WI38 (cell line): ENCODE measurements at regions not wholly inside any gene's neighbourhood (a gene's known extent, or its start where the extent isn't known, plus 50 kb on each side); places are given as distances from the start of the nearest gene placed in this dataset.
"Not testable (repeated sequence)": the region's sequence is repeated elsewhere in the genome, so short reads cannot be mapped to it uniquely, and the experiment has no call there.

Experiments
- H3K4me3 ChIP-seq: 2 replicates; pipeline ENCODE4 v1.5.1; 2011; ENCODE audit warnings: low read depth, mild to moderate bottlenecking, control low read depth, low read length
- TF ChIP-seq, protein P1 (sequence below): IDR thresholded peaks from 2 replicates; pipeline ENCODE4 v1.5.1; 2012; ENCODE audit warnings: low read depth, mild to moderate bottlenecking, control low read depth, low read length

DNA sequence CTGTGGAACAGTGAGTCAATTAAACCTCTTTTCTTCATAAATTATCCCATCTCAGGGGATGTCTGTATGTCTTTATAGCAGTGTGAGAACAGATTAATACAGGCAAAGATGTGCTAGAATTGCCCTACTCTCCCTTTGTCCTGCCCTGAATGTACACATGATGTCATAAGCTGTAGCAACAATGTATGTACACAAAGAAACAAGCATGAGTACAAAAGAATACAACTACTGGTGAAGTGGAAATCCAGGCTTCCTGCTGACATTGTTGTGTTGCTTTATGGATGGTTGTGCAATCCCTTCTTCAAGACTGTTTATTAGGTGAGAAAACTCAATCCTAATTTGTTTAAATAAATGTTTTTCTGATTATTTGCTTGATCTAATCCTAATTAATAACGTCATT, 446.6 kb downstream of the DSC3 start:
- TF ChIP-seq, protein P1, sequence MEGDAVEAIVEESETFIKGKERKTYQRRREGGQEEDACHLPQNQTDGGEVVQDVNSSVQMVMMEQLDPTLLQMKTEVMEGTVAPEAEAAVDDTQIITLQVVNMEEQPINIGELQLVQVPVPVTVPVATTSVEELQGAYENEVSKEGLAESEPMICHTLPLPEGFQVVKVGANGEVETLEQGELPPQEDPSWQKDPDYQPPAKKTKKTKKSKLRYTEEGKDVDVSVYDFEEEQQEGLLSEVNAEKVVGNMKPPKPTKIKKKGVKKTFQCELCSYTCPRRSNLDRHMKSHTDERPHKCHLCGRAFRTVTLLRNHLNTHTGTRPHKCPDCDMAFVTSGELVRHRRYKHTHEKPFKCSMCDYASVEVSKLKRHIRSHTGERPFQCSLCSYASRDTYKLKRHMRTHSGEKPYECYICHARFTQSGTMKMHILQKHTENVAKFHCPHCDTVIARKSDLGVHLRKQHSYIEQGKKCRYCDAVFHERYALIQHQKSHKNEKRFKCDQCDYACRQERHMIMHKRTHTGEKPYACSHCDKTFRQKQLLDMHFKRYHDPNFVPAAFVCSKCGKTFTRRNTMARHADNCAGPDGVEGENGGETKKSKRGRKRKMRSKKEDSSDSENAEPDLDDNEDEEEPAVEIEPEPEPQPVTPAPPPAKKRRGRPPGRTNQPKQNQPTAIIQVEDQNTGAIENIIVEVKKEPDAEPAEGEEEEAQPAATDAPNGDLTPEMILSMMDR: no peak
- H3K4me3 ChIP-seq: no peak overlapping the region

DNA sequence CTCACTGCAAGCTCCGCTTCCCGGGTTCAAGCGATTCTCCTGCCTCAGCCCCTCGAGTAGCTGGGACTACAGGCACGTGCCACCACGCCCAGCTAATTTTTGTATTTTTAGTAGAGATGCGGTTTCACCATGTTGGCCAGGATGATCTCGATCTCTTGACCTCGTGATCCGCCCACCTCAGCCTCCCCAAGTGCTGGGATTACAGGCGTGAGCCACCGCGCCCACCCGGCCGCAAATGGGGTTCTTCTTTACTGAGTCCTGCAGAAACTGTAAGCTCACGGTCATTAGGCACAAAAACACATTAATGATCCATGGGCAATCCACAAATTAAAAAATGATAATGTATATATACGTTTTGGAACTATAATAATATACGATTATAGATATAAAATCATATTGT, 447.6 kb downstream of the DSC3 start:
- not testable (repeated sequence) for H3K4me3 ChIP-seq

DNA sequence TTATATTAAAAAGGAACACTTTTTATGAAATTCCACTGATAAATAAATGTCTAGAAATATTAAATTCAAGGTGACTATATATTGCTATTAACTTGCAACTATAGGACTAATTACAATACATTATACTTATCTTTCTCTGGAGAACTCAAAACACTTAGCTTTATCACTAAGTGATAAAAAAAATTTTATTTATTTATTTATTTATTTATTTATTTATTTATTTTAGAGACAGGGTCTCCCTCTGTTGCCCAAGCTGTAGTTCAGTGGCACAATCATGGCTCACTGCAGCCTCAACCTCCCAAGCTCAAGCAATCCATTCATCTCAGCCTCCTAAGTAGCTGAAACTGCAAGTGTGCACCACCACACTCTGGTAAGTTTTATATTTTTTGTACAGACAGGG, 451.1 kb downstream of the DSC3 start:
- no peak overlapping the region for H3K4me3 ChIP-seq
- TF ChIP-seq, protein P1: no peak

DNA sequence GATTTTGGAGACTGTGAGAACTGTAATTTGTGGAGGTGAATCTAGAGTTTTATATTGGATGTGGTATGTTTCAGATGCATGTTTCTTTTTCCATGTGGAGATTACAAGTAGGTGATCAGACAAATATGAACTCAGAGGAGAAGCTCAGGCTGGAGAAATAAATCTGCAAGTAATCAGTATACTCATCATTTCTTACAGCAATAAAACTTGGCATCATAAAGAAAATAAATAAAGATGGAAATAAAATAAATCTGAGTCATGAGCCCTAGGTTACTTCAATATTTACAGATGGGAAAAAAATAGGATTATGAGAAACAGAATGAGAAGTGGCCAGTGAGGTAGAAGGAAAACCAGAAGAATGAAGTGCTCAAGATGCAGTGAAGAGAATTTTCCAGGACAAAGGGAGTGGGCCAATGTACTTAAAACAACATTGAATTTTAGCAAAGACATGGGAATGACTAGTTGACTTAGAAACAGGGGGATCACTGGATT, 453.8 kb downstream of the DSC3 start:
- TF ChIP-seq, protein P1: no peak
- no peak overlapping the region for H3K4me3 ChIP-seq

DNA sequence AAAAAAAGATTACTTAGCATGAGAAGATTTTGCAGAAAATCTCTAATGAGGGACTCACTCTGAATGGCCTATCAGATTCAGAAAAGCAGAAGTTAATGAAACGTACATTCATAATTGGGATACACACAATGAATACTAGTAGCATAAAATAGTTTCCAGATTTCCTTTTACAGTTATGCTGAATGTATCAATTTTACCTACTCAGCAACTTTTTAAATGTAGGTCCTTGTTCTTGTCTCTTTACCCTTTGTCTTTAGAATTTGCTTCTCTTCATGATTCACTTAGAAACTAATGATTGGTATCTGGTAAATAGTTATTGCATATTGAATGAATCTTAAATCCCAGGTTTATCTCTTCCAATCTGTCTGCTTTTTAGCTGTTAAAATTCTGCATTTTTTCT, 458.8 kb downstream of the DSC3 start:
- TF ChIP-seq, protein P1: no peak

DNA sequence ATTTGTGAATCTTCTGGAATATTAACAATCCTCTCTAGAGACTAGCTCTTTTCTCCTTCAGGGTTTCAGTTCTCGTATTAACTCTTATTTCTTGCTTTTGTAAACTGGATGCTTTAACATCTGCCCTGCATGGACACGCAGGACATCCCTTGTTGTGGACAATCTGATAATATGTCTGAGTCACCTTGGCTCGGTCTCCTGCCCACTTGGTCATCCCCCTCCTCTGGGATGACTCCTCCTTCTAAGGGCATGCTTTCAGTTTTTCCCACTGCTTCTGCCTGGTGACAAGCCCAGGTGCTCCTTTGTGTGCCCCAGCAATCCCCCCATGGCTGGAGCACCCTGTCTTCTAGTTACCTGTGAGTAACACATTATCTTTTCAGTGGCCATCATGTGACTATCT, 460.5 kb downstream of the DSC3 start:
- TF ChIP-seq, protein P1: no peak
- H3K4me3 ChIP-seq: no peak overlapping the region

More for the DNA sequence above, 458.8 kb downstream of the DSC3 start:
- H3K4me3 ChIP-seq: no peak overlapping the region

DNA sequence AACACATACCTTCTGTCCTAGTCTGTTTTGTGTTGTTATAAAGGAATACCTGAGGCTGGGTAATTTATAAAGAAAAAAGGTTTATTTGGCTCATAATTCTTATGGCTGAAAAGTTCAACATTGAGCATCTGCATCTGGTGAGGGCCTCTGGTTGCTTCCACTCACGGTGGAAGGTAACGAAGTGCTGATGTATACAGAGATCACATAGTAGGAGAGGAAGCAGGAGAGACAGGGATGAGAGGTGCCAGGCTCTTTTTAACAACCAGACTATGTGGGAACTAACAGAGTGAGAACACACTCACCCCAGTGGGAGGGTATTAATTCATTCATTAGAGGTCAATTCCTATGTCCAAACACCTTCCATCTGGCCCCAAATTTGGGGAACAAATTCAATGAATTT, 463.8 kb downstream of the DSC3 start:
- TF ChIP-seq, protein P1: no peak

DNA sequence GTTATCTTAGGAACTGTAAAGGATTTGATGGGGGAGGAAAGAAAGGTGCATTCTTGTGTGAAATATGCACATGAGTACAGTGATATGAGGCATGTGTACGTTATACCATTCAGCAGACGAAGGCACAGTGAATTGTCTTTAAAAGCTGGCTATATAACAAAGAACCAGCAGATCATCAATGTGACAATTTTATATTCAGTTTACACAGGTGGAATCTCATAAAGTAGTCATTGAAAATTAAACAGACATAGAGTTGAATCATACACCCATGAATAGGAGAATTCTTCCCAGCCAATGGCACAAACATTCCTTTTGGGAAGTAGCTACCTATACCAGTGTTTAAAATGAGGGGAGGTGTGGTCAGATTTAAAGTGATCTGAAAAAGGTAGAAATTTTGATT, 470.3 kb downstream of the DSC3 start:
- TF ChIP-seq, protein P1: no peak
- H3K4me3 ChIP-seq: no peak overlapping the region

More for the DNA sequence above, 463.8 kb downstream of the DSC3 start:
- no peak overlapping the region for H3K4me3 ChIP-seq
